OCI-LY3 (cell line): ENCODE measurements at regions not wholly inside any gene's neighbourhood (a gene's known extent, or its start where the extent isn't known, plus 50 kb on each side); places are given as distances from the start of the nearest gene placed in this dataset.

Source experiments
- H2AFZ ChIP-seq: fragments of 200-600, 300-600 bp; shearing (Covaris generic); 2 replicates; pipeline ENCODE4 v1.6.0; 2014; ENCODE audit warnings: antibody characterized with exemption, low read depth, low read length
- H3K27ac ChIP-seq: fragments of 200-600, 300-600 bp; sonication (generic); 2 replicates; pipeline ENCODE4 v1.5.1; 2014; ENCODE audit warnings: mild to moderate bottlenecking, low read length, moderate library complexity, mixed read lengths
- H3K27me3 ChIP-seq: fragments of 200-600, 300-600 bp; sonication (generic); 2 replicates; pipeline ENCODE4 v1.6.1; 2014; ENCODE audit warnings: low read depth, low read length, mixed read lengths
- H3K36me3 ChIP-seq: fragments of 200-600, 300-600 bp; sonication (generic); replicated peaks from 2 replicates; pipeline ENCODE3; 2014; ENCODE audit warnings: low read depth, low read length, mixed read lengths
- H3K4me1 ChIP-seq: fragments of 300-600, 200-600 bp; sonication (generic); 2 replicates; pipeline ENCODE4 v1.6.1; 2014; ENCODE audit warnings: low read length, mixed read lengths
- H3K4me2 ChIP-seq: fragments of 200-600, 300-600 bp; sonication (generic); 2 replicates; pipeline ENCODE4 v1.6.1; 2014; ENCODE audit warnings: low read length, mixed read lengths
- H3K4me3 ChIP-seq: fragments of 300-600, 200-600 bp; sonication (generic); 2 replicates; pipeline ENCODE4 v1.5.1; 2014; ENCODE audit warnings: antibody characterized with exemption, mild to moderate bottlenecking, low read length, moderate library complexity
- H3K79me2 ChIP-seq: fragments of 300-600, 200-600 bp; shearing (Covaris generic); 2 replicates; pipeline ENCODE4 v1.6.1; 2014; ENCODE audit warnings: mild to moderate bottlenecking, low read length, mixed read lengths
- H3K9ac ChIP-seq: fragments of 300-600, 200-600 bp; shearing (Covaris generic); 2 replicates; pipeline ENCODE4 v1.6.0; 2014; ENCODE audit warnings: mild to moderate bottlenecking, low read length, moderate library complexity
- H3K9me3 ChIP-seq: fragments of 200-600, 300-600 bp; shearing (Covaris generic); 2 replicates; pipeline ENCODE4 v1.6.1; 2014; ENCODE audit warnings: low read length, mixed read lengths; ENCODE audit not compliant: insufficient read depth
- H4K20me1 ChIP-seq: fragments of 200-600, 300-600 bp; sonication (generic); 2 replicates; pipeline ENCODE4 v1.6.1; 2016; ENCODE audit warnings: low read length, mixed read lengths; ENCODE audit not compliant: insufficient read depth
- CTCF ChIP-seq: fragments of 200-600, 300-600 bp; sonication (generic); IDR thresholded peaks from 2 replicates; pipeline ENCODE4 v1.5.1; 2014; ENCODE audit warnings: antibody characterized with exemption, low read length, low read depth
- EZH2phosphoT487 ChIP-seq: fragments of 200-600 bp; shearing (Covaris generic); IDR thresholded peaks from 2 replicates; pipeline ENCODE4 v1.6.1; 2018; ENCODE audit warnings: antibody characterized with exemption, mixed run types, low read depth

GRCh38 chr3:73759297-73759711 is 134.6 kb upstream of the PDZRN3 start:
- Histone ChIP-seq H3K36me3 (no peaks in the 10 kb centered on the region), H4K20me1 (no peaks in the 10 kb centered on the region), H3K4me3 (no peak overlapping the region), H3K9me3 (no peaks in the 10 kb centered on the region), H3K4me1 (peaks cover 9% of the 10 kb centered on the region; the same call in 1 of the 2 replicates), H2AFZ (no peak overlapping the region), H3K79me2 (no peaks in the 10 kb centered on the region), H3K27me3 (no peaks in the 10 kb centered on the region; the same call in 1 of the 2 replicates), H3K4me2 (no peak overlapping the region), H3K27ac (no peak overlapping the region), H3K9ac (no peak overlapping the region)
- TF ChIP-seq CTCF (no peak), EZH2phosphoT487 (no peak)

GRCh38 chr3:73757536-73757935 is 132.8 kb upstream of the PDZRN3 start:
- Histone ChIP-seq H4K20me1 (no peaks in the 10 kb centered on the region), H3K4me1 (peaks cover 9% of the 10 kb centered on the region; the same call in 1 of the 2 replicates), H3K79me2 (no peaks in the 10 kb centered on the region), H3K9ac (no peak overlapping the region), H3K27ac (no peak overlapping the region), H3K9me3 (no peaks in the 10 kb centered on the region), H3K27me3 (no peaks in the 10 kb centered on the region; the same call in 1 of the 2 replicates), H2AFZ (no peak overlapping the region), H3K36me3 (no peaks in the 10 kb centered on the region), H3K4me2 (no peak overlapping the region), H3K4me3 (no peak overlapping the region)
- TF ChIP-seq CTCF (no peak), EZH2phosphoT487 (no peak)

- Histone ChIP-seq H2AFZ (no peak overlapping the region), H3K9me3 (no peaks in the 10 kb centered on the region), H3K4me2 (no peak overlapping the region), H3K36me3 (no peaks in the 10 kb centered on the region), H3K27ac (no peak overlapping the region), H3K9ac (no peak overlapping the region), H3K27me3 (no peaks in the 10 kb centered on the region; the same call in 1 of the 2 replicates), H3K4me3 (no peak overlapping the region), H3K79me2 (no peaks in the 10 kb centered on the region), H3K4me1 (peaks cover 7% of the 10 kb centered on the region; the same call in 1 of the 2 replicates), H4K20me1 (no peaks in the 10 kb centered on the region)
- TF ChIP-seq EZH2phosphoT487, result no peak
- TF ChIP-seq CTCF, result no peak
Observed at GRCh38 chr3:73753985-73754384, 129.2 kb upstream of the PDZRN3 start.

- no peaks in the 10 kb centered on the region for H3K79me2 ChIP-seq
- H3K4me2 ChIP-seq, result no peak overlapping the region
- no peak for TF ChIP-seq EZH2phosphoT487
- TF ChIP-seq CTCF, result no peak
- no peaks in the 10 kb centered on the region for H4K20me1 ChIP-seq
- no peaks in the 10 kb centered on the region for H3K27me3 ChIP-seq
- no peak overlapping the region for H3K4me3 ChIP-seq
- no peaks in the 10 kb centered on the region for H3K9me3 ChIP-seq
- no peak overlapping the region for H2AFZ ChIP-seq
- no peak overlapping the region for H3K27ac ChIP-seq
- no peaks in the 10 kb centered on the region for H3K36me3 ChIP-seq
- H3K9ac ChIP-seq, result no peak overlapping the region
- H3K4me1 ChIP-seq, result no peaks in the 10 kb centered on the region
Observed at GRCh38 chr3:73752338-73752737, 127.6 kb upstream of the PDZRN3 start.
